ENCODE measurements at regions not wholly inside any gene's neighbourhood (a gene's known extent, or its start where the extent isn't known, plus 50 kb on each side); places are given as distances from the start of the nearest gene placed in this dataset.

DNA sequence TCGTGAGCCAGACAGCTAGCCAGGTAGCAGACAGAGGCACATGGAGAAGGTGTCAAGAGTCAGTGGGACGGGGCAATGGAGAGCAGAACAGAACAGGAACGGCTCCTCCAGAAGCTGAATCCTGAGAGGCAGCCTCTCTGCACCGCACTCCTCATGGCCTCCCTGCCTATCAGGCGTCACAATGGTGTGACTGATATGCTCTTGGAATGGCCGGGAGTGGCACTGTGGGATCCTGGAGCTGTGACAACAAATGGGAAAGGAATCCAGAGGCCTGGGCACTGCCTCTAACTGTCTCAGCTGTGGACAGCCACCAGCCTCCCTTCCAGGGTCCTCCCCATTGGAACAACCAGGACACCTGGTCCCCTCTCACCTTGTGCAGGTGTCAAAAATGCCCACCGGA lies 89.1 kb upstream of the ID2 start (continued):
- TF ChIP-seq, protein P1, sequence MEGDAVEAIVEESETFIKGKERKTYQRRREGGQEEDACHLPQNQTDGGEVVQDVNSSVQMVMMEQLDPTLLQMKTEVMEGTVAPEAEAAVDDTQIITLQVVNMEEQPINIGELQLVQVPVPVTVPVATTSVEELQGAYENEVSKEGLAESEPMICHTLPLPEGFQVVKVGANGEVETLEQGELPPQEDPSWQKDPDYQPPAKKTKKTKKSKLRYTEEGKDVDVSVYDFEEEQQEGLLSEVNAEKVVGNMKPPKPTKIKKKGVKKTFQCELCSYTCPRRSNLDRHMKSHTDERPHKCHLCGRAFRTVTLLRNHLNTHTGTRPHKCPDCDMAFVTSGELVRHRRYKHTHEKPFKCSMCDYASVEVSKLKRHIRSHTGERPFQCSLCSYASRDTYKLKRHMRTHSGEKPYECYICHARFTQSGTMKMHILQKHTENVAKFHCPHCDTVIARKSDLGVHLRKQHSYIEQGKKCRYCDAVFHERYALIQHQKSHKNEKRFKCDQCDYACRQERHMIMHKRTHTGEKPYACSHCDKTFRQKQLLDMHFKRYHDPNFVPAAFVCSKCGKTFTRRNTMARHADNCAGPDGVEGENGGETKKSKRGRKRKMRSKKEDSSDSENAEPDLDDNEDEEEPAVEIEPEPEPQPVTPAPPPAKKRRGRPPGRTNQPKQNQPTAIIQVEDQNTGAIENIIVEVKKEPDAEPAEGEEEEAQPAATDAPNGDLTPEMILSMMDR (IDR thresholded peaks at IDR 0.05; ENCODE audit: low read depth, low read length, missing input control): no peak
- TF ChIP-seq TAF1 (conservative IDR thresholded peaks at IDR 0.05) (no peak), RXRA (IDR thresholded peaks at IDR 0.05) (no peak), EGR1 (IDR thresholded peaks at IDR 0.05; ENCODE audit: low read depth in 2 of 2) (no peak), HNF4G (IDR thresholded peaks at IDR 0.05) (no peak), FOXA1 (IDR thresholded peaks at IDR 0.05) (no peak)
- TF ChIP-seq, protein P2, sequence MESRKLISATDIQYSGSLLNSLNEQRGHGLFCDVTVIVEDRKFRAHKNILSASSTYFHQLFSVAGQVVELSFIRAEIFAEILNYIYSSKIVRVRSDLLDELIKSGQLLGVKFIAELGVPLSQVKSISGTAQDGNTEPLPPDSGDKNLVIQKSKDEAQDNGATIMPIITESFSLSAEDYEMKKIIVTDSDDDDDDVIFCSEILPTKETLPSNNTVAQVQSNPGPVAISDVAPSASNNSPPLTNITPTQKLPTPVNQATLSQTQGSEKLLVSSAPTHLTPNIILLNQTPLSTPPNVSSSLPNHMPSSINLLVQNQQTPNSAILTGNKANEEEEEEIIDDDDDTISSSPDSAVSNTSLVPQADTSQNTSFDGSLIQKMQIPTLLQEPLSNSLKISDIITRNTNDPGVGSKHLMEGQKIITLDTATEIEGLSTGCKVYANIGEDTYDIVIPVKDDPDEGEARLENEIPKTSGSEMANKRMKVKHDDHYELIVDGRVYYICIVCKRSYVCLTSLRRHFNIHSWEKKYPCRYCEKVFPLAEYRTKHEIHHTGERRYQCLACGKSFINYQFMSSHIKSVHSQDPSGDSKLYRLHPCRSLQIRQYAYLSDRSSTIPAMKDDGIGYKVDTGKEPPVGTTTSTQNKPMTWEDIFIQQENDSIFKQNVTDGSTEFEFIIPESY (IDR thresholded peaks at IDR 0.05): no peak

DNA sequence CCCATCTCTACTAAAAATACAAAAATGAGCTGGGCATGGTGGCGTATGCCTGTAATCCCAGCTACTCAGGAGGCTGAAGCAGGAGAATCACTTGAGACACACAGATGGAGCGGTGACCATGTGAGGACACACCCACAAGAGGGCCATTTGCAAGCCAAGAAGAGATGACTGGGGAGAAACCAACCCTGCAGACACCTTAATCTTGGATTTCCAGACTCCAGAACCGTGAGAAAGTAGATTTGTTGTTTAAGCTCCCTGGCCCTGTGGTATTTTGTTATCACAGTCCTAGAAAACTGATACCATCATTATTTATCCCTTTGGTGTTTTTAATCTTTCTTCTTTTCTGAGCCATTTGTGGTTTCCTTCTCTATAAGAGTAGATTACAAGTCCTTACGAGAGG lies 88.6 kb upstream of the ID2 start:
- H3K9ac ChIP-seq (ENCODE audit: low read depth in 1 of 2, low read length in 2 of 2): no peak overlapping the region
- DNase-seq (ENCODE audit: low spot score): no peak
- H3K4me3 ChIP-seq (ENCODE audit: low read depth in 1 of 3, low read length in 3 of 3): no peak overlapping the region
- H3K36me3 ChIP-seq (ENCODE audit: control insufficient read depth in 4 of 4, insufficient read depth in 3 of 4, low read depth in 1 of 4, low read length in 3 of 4): no peaks in the 10 kb centered on the region
- peaks cover 0 to 10% (median 7%) of the 10 kb centered on the region in 4 donors for H3K4me1 ChIP-seq (ENCODE audit: control insufficient read depth in 4 of 4, insufficient read depth in 4 of 4, low read length in 3 of 4)
- 93% methylated on average over 4 of the region's 4 CpGs for WGBS
- H3K27ac ChIP-seq (ENCODE audit: low read depth in 1 of 2, low read length in 2 of 2): no peak overlapping the region
- no peaks in the 10 kb centered on the region for H3K27me3 ChIP-seq (ENCODE audit: control insufficient read depth in 4 of 4, insufficient read depth in 4 of 4, low read length in 3 of 4)
- H3K9me3 ChIP-seq (ENCODE audit: control insufficient read depth in 4 of 4, low read length in 3 of 4): no peaks in the 10 kb centered on the region
- TF ChIP-seq GABPA (IDR thresholded peaks at IDR 0.05 in 1 of 2, conservative IDR thresholded peaks at IDR 0.05 in 1 of 2) (no peak), HNF4A (conservative IDR thresholded peaks at IDR 0.05) (no peak), NR2F2 (IDR thresholded peaks at IDR 0.05) (no peak), TAF1 (conservative IDR thresholded peaks at IDR 0.05) (no peak), HNF4G (IDR thresholded peaks at IDR 0.05) (no peak), EGR1 (IDR thresholded peaks at IDR 0.05; ENCODE audit: low read depth in 2 of 2) (no peak), JUND (IDR thresholded peaks at IDR 0.05) (no peak), RXRA (IDR thresholded peaks at IDR 0.05) (no peak), FOXA1 (IDR thresholded peaks at IDR 0.05) (no peak)
- TF ChIP-seq, protein P1 (IDR thresholded peaks at IDR 0.05; ENCODE audit: low read depth, low read length, missing input control): no peak
- TF ChIP-seq, protein P3, sequence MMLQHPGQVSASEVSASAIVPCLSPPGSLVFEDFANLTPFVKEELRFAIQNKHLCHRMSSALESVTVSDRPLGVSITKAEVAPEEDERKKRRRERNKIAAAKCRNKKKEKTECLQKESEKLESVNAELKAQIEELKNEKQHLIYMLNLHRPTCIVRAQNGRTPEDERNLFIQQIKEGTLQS (IDR thresholded peaks at IDR 0.05): no peak
- TF ChIP-seq, protein P4, sequence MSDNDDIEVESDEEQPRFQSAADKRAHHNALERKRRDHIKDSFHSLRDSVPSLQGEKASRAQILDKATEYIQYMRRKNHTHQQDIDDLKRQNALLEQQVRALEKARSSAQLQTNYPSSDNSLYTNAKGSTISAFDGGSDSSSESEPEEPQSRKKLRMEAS (IDR thresholded peaks at IDR 0.05): no peak
- TF ChIP-seq, protein P5, sequence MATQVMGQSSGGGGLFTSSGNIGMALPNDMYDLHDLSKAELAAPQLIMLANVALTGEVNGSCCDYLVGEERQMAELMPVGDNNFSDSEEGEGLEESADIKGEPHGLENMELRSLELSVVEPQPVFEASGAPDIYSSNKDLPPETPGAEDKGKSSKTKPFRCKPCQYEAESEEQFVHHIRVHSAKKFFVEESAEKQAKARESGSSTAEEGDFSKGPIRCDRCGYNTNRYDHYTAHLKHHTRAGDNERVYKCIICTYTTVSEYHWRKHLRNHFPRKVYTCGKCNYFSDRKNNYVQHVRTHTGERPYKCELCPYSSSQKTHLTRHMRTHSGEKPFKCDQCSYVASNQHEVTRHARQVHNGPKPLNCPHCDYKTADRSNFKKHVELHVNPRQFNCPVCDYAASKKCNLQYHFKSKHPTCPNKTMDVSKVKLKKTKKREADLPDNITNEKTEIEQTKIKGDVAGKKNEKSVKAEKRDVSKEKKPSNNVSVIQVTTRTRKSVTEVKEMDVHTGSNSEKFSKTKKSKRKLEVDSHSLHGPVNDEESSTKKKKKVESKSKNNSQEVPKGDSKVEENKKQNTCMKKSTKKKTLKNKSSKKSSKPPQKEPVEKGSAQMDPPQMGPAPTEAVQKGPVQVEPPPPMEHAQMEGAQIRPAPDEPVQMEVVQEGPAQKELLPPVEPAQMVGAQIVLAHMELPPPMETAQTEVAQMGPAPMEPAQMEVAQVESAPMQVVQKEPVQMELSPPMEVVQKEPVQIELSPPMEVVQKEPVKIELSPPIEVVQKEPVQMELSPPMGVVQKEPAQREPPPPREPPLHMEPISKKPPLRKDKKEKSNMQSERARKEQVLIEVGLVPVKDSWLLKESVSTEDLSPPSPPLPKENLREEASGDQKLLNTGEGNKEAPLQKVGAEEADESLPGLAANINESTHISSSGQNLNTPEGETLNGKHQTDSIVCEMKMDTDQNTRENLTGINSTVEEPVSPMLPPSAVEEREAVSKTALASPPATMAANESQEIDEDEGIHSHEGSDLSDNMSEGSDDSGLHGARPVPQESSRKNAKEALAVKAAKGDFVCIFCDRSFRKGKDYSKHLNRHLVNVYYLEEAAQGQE (IDR thresholded peaks at IDR 0.05): no peak
- TF ChIP-seq, protein P2 (IDR thresholded peaks at IDR 0.05): no peak
